22Rv1 (cell line): ENCODE measurements at regions not wholly inside any gene's neighbourhood (a gene's known extent, or its start where the extent isn't known, plus 50 kb on each side); places are given as distances from the start of the nearest gene placed in this dataset.

ENCODE experiments used
- H3K27ac ChIP-seq: fragments of 450-650 bp; 2 replicates; pipeline ENCODE4 v1.5.1; 2017
- CTCF ChIP-seq: fragments of 450-650 bp; IDR thresholded peaks from 2 replicates; pipeline ENCODE4 v1.5.1; 2017; ENCODE audit warnings: mild to moderate bottlenecking
- ZFX ChIP-seq: fragments of 450-650 bp; IDR thresholded peaks from 2 replicates; pipeline ENCODE4 v1.6.1; 2017; ENCODE audit warnings: antibody characterized with exemption, borderline replicate concordance

GRCh38 chr6:169853196-169854082, 102.0 kb downstream of the ERMARD start:
- TF ChIP-seq ZFX, result no peak
- TF ChIP-seq CTCF, result no peak
- no peak overlapping the region for H3K27ac ChIP-seq

GRCh38 chr6:169852504-169853195, 101.2 kb downstream of the ERMARD start:
- H3K27ac ChIP-seq, result no peak overlapping the region
- TF ChIP-seq CTCF, result no peak
- no peak for TF ChIP-seq ZFX

- H3K27ac ChIP-seq, result no peak overlapping the region
- TF ChIP-seq CTCF (no peak), ZFX (no peak)
Measured at GRCh38 chr6:169851641-169852503, 100.5 kb downstream of the ERMARD start.

- TF ChIP-seq ZFX (no peak), CTCF (no peak)
- no peak overlapping the region for H3K27ac ChIP-seq
Measured at GRCh38 chr6:169850746-169851145, 99.3 kb downstream of the ERMARD start.

- H3K27ac ChIP-seq, result no peak overlapping the region
- TF ChIP-seq CTCF, result no peak
- TF ChIP-seq ZFX, result no peak
Measured at GRCh38 chr6:169850154-169850553, 98.7 kb downstream of the ERMARD start.

GRCh38 chr6:169849396-169849795, 98.0 kb downstream of the ERMARD start:
- H3K27ac ChIP-seq, result no peak overlapping the region
- TF ChIP-seq CTCF (no peak), ZFX (no peak)
